Gastrocnemius medialis (tissue), 4 donors: ENCODE measurements at regions not wholly inside any gene's neighbourhood (a gene's known extent, or its start where the extent isn't known, plus 50 kb on each side); places are given as distances from the start of the nearest gene placed in this dataset.

Experiments used
- CTCF ChIP-seq, 5 experiments: fragments of 450-650 bp in 3 of 5; fragments of 200-600 bp in 2 of 5; sonication (generic) in 2 of 5; IDR thresholded peaks in 4 of 5; conservative IDR thresholded peaks in 1 of 5; 1 replicate in 4 of 5; 2 replicates in 1 of 5; pipeline ENCODE4 v1.5.1; 2016 to 2019; ENCODE audit warnings: antibody characterized with exemption in 5 of 5, mild to moderate bottlenecking in 3 of 5, moderate library complexity in 3 of 5
- POLR2A ChIP-seq, 2 donors: fragments of 450-650 bp; IDR thresholded peaks; one replicate each; pipeline ENCODE4 v1.6.1; 2017; ENCODE audit warnings: antibody characterized with exemption in 2 of 2, mild to moderate bottlenecking in 2 of 2, moderate library complexity in 2 of 2

GRCh38 chr18:66342577-66342976 lies 261.3 kb downstream of the CDH19 start:
- no peak for TF ChIP-seq CTCF (IDR thresholded peaks at IDR 0.05 in 4 of 5, conservative IDR thresholded peaks at IDR 0.05 in 1 of 5)
- TF ChIP-seq POLR2A (IDR thresholded peaks at IDR 0.05): no peak
